HEK293 (cell line): ENCODE measurements at regions not wholly inside any gene's neighbourhood (a gene's known extent, or its start where the extent isn't known, plus 50 kb on each side); places are given as distances from the start of the nearest gene placed in this dataset.

Source experiments
- REST ChIP-seq: fragments of 450-650 bp; formaldehyde crosslinking; IDR thresholded peaks from 2 replicates; pipeline ENCODE4 v1.5.1; 2016; ENCODE audit warnings: missing biosample characterization, missing genetic modification characterization
- TSHZ1 ChIP-seq: fragments of 450-650 bp; formaldehyde crosslinking; IDR thresholded peaks from 2 replicates; pipeline ENCODE4 v1.5.1; 2016; ENCODE audit warnings: missing biosample characterization, missing genetic modification characterization, borderline replicate concordance
- YY1 ChIP-seq: fragments of 450-650 bp; formaldehyde crosslinking; IDR thresholded peaks from 2 replicates; pipeline ENCODE4 v1.5.1; 2018; ENCODE audit warnings: missing biosample characterization, missing genetic modification characterization
- ZNF10 ChIP-seq: fragments of 450-650 bp; formaldehyde crosslinking; IDR thresholded peaks from 2 replicates; pipeline ENCODE4 v1.5.1; 2017; ENCODE audit warnings: missing biosample characterization, missing genetic modification characterization
- ZNF221 ChIP-seq: fragments of 450-650 bp; formaldehyde crosslinking; IDR thresholded peaks from 2 replicates; pipeline ENCODE4 v1.5.1; 2017; ENCODE audit warnings: missing biosample characterization, missing genetic modification characterization, borderline replicate concordance
- ZNF600 ChIP-seq: fragments of 450-650 bp; formaldehyde crosslinking; IDR thresholded peaks from 2 replicates; pipeline ENCODE4 v1.5.1; 2016; ENCODE audit warnings: missing biosample characterization, missing genetic modification characterization
- ZNF76 ChIP-seq: fragments of 450-650 bp; formaldehyde crosslinking; IDR thresholded peaks from 2 replicates; pipeline ENCODE4; 2016; ENCODE audit warnings: low read depth, missing biosample characterization, missing genetic modification characterization, borderline replicate concordance
- ZNF768 ChIP-seq: fragments of 450-650 bp; formaldehyde crosslinking; IDR thresholded peaks from 2 replicates; pipeline ENCODE4 v1.5.1; 2018; ENCODE audit warnings: missing biosample characterization, mild to moderate bottlenecking, missing genetic modification characterization
- ZNF777 ChIP-seq: fragments of 450-650 bp; formaldehyde crosslinking; IDR thresholded peaks from 2 replicates; pipeline ENCODE4 v1.5.1; 2017; ENCODE audit warnings: missing biosample characterization, missing genetic modification characterization, borderline replicate concordance
- ZSCAN30 ChIP-seq: fragments of 450-650 bp; IDR thresholded peaks from 2 replicates; pipeline ENCODE4 v1.5.1; 2018; ENCODE audit warnings: missing biosample characterization, mild to moderate bottlenecking, missing genetic modification characterization, moderate library complexity
- TF ChIP-seq, protein P1 (sequence below): fragments of 450-650 bp; formaldehyde crosslinking; IDR thresholded peaks from 2 replicates; pipeline ENCODE4 v1.5.1; 2016; ENCODE audit warnings: missing biosample characterization, missing genetic modification characterization
- TF ChIP-seq, protein P2 (sequence below): fragments of 450-650 bp; formaldehyde crosslinking; IDR thresholded peaks from 2 replicates; pipeline ENCODE4 v1.5.1; 2016; ENCODE audit warnings: missing biosample characterization, missing genetic modification characterization

DNA sequence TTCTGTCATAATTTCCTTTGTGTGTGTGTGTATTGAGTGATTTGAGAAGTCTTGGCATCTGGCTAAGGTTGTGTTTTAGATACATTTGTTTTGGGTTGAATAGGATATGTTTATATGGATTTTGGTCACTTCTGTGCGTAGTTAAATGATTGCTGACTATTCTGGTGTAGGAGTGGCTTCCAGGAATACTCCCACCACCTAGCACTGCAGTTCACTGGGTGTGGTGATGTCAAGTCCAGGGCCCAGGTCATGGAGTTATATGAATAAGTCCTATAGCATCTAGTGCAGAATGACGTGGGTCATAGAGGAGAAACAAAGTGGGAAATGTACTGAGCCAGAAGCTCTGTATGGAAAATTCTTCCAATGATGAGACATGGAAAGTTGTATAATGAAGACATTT lies 465.4 kb upstream of the CCL2 start:
- TF ChIP-seq ZSCAN30 (tag by site-specific recombination) = no peak
- no peak for TF ChIP-seq ZNF777 (tag by site-specific recombination)
- TF ChIP-seq YY1 (tag by site-specific recombination) = no peak
- TF ChIP-seq ZNF221 (tag by site-specific recombination) = no peak
- TF ChIP-seq, protein P1, sequence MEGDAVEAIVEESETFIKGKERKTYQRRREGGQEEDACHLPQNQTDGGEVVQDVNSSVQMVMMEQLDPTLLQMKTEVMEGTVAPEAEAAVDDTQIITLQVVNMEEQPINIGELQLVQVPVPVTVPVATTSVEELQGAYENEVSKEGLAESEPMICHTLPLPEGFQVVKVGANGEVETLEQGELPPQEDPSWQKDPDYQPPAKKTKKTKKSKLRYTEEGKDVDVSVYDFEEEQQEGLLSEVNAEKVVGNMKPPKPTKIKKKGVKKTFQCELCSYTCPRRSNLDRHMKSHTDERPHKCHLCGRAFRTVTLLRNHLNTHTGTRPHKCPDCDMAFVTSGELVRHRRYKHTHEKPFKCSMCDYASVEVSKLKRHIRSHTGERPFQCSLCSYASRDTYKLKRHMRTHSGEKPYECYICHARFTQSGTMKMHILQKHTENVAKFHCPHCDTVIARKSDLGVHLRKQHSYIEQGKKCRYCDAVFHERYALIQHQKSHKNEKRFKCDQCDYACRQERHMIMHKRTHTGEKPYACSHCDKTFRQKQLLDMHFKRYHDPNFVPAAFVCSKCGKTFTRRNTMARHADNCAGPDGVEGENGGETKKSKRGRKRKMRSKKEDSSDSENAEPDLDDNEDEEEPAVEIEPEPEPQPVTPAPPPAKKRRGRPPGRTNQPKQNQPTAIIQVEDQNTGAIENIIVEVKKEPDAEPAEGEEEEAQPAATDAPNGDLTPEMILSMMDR (tag by site-specific recombination) = no peak
- TF ChIP-seq ZNF600 (tag by site-specific recombination) = no peak
- no peak for TF ChIP-seq ZNF10 (tag by site-specific recombination)
- no peak for TF ChIP-seq ZNF768 (tag by site-specific recombination)
- TF ChIP-seq ZNF76 = no peak
- TF ChIP-seq, protein P2, sequence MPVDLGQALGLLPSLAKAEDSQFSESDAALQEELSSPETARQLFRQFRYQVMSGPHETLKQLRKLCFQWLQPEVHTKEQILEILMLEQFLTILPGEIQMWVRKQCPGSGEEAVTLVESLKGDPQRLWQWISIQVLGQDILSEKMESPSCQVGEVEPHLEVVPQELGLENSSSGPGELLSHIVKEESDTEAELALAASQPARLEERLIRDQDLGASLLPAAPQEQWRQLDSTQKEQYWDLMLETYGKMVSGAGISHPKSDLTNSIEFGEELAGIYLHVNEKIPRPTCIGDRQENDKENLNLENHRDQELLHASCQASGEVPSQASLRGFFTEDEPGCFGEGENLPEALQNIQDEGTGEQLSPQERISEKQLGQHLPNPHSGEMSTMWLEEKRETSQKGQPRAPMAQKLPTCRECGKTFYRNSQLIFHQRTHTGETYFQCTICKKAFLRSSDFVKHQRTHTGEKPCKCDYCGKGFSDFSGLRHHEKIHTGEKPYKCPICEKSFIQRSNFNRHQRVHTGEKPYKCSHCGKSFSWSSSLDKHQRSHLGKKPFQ (tag by site-specific recombination) = no peak
- no peak for TF ChIP-seq TSHZ1 (tag by site-specific recombination)
- no peak for TF ChIP-seq REST (tag by site-specific recombination)
